ENCODE measurements at regions not wholly inside any gene's neighbourhood (a gene's known extent, or its start where the extent isn't known, plus 50 kb on each side); places are given as distances from the start of the nearest gene placed in this dataset.
A peak's percentile ranks its signal among the peaks of the same experiment; 100 is the strongest.

GRCh38 chr13:109642358-109642757, 144.0 kb downstream of the IRS2 start:
- no peak for DNase-seq

- no peak for DNase-seq
These were observed 149.6 kb downstream of the IRS2 start for GRCh38 chr13:109636736-109637135.

- no peak for DNase-seq
These were observed 155.3 kb downstream of the IRS2 start for GRCh38 chr13:109631069-109631468.

GRCh38 chr13:109630271-109630670, 156.1 kb downstream of the IRS2 start:
- DNase-seq: no peak

- no peak for DNase-seq
These were observed 156.6 kb downstream of the IRS2 start for GRCh38 chr13:109629737-109630136.

- no peak for DNase-seq
These were observed 158.1 kb downstream of the IRS2 start for GRCh38 chr13:109628251-109628699.

- DNase-seq: no peak
These were observed 158.7 kb downstream of the IRS2 start for GRCh38 chr13:109627649-109628048.

GRCh38 chr13:109626386-109627171, 159.8 kb downstream of the IRS2 start:
- DNase-seq: no peak

GRCh38 chr13:109625156-109625555, 161.2 kb downstream of the IRS2 start:
- DNase-seq: no peak

- DNase-seq: no peak
These were observed 164.4 kb downstream of the IRS2 start for GRCh38 chr13:109622006-109622405.

- no peak for DNase-seq
These were observed 170.5 kb downstream of the IRS2 start for GRCh38 chr13:109615721-109616420.

GRCh38 chr13:109611912-109612691, 174.3 kb downstream of the IRS2 start:
- DNase-seq: no peak

GRCh38 chr13:109610517-109610916, 175.9 kb downstream of the IRS2 start:
- DNase-seq: peak in 3 of 5 donors; percentile 9 to 16 (median 10)

GRCh38 chr13:109608503-109608902, 177.9 kb downstream of the IRS2 start:
- no peak for DNase-seq

GRCh38 chr13:109608059-109608458, 178.3 kb downstream of the IRS2 start:
- DNase-seq: no peak

- DNase-seq: no peak
These were observed 179.9 kb downstream of the IRS2 start for GRCh38 chr13:109606520-109606919.

GRCh38 chr13:109605846-109606245, 180.5 kb downstream of the IRS2 start:
- no peak for DNase-seq

- DNase-seq: no peak
These were observed 181.5 kb downstream of the IRS2 start for GRCh38 chr13:109604894-109605293.

- DNase-seq: no peak
These were observed 184.0 kb downstream of the IRS2 start for GRCh38 chr13:109602356-109602755.

- no peak for DNase-seq
These were observed 186.3 kb downstream of the IRS2 start for GRCh38 chr13:109599901-109600657.

- DNase-seq: no peak
These were observed 190.9 kb downstream of the IRS2 start for GRCh38 chr13:109595471-109595870.

GRCh38 chr13:109593230-109593629, 193.2 kb downstream of the IRS2 start:
- DNase-seq: no peak

- no peak for DNase-seq
These were observed 193.6 kb downstream of the IRS2 start for GRCh38 chr13:109592770-109593169.

Data from T-helper 1 cell (primary cell).